ENCODE measurements at regions not wholly inside any gene's neighbourhood (a gene's known extent, or its start where the extent isn't known, plus 50 kb on each side); places are given as distances from the start of the nearest gene placed in this dataset.
"Not testable (repeated sequence)": the region's sequence is repeated elsewhere in the genome, so short reads cannot be mapped to it uniquely, and the experiment has no call there.

GRCh38 chr12:23285764-23286530 lies 661.0 kb downstream of the ETNK1 start:
- DNase-seq = not testable (repeated sequence)

- DNase-seq = no peak
Observed at GRCh38 chr12:23290627-23291330, 658.7 kb downstream of the SOX5 start.

- DNase-seq = no peak
Observed at GRCh38 chr12:23303220-23303619, 646.2 kb downstream of the SOX5 start.

- DNase-seq = no peak
Observed at GRCh38 chr12:23303821-23304220, 645.6 kb downstream of the SOX5 start.

- no peak for DNase-seq
Observed at GRCh38 chr12:23333938-23334337, 615.5 kb downstream of the SOX5 start.

GRCh38 chr12:23335593-23335992 lies 613.9 kb downstream of the SOX5 start:
- DNase-seq = no peak

GRCh38 chr12:23337213-23337612 lies 612.3 kb downstream of the SOX5 start:
- DNase-seq = no peak

GRCh38 chr12:23340351-23340750 lies 609.1 kb downstream of the SOX5 start:
- no peak for DNase-seq

- DNase-seq = no peak
Observed at GRCh38 chr12:23342407-23342806, 607.1 kb downstream of the SOX5 start.

- no peak for DNase-seq
Observed at GRCh38 chr12:23349564-23349963, 599.9 kb downstream of the SOX5 start.

- no peak for DNase-seq
Observed at GRCh38 chr12:23350808-23351207, 598.7 kb downstream of the SOX5 start.

- DNase-seq = no peak
Observed at GRCh38 chr12:23352670-23353069, 596.8 kb downstream of the SOX5 start.

- no peak for DNase-seq
Observed at GRCh38 chr12:23354800-23355199, 594.7 kb downstream of the SOX5 start.

- DNase-seq = no peak
Observed at GRCh38 chr12:23356440-23356839, 593.0 kb downstream of the SOX5 start.

- DNase-seq = no peak
Observed at GRCh38 chr12:23356927-23357708, 592.4 kb downstream of the SOX5 start.

- no peak for DNase-seq
Observed at GRCh38 chr12:23359975-23360701, 589.3 kb downstream of the SOX5 start.

GRCh38 chr12:23361971-23362370 lies 587.5 kb downstream of the SOX5 start:
- no peak for DNase-seq

- no peak for DNase-seq
Observed at GRCh38 chr12:23368590-23368989, 580.9 kb downstream of the SOX5 start.

GRCh38 chr12:23375621-23376020 lies 573.8 kb downstream of the SOX5 start:
- DNase-seq = no peak

GRCh38 chr12:23376238-23376637 lies 573.2 kb downstream of the SOX5 start:
- no peak for DNase-seq

GRCh38 chr12:23380419-23381100 lies 568.9 kb downstream of the SOX5 start:
- DNase-seq = no peak

GRCh38 chr12:23388898-23389297 lies 560.6 kb downstream of the SOX5 start:
- DNase-seq = not testable (repeated sequence)
